ENCODE measurements at regions not wholly inside any gene's neighbourhood (a gene's known extent, or its start where the extent isn't known, plus 50 kb on each side); places are given as distances from the start of the nearest gene placed in this dataset.

GRCh38 chr3:102125197-102125993 is 276.1 kb downstream of the NFKBIZ start:
- Histone ChIP-seq H3K27me3 (ENCODE audit: control insufficient read depth in 2 of 2, insufficient read depth in 2 of 2, low read length in 2 of 2) (no peaks in the 10 kb centered on the region), H2AFZ (ENCODE audit: low read depth, low read length) (no peak overlapping the region), H3K36me3 (ENCODE audit: control insufficient read depth in 2 of 2, extremely low read depth in 1 of 2, insufficient read depth in 2 of 2, low read length in 2 of 2) (no peaks in the 10 kb centered on the region), H3K4me3 (replicated peaks in 1 of 3; ENCODE audit: insufficient read depth in 1 of 3, low read depth in 1 of 3, low read length in 3 of 3) (no peak overlapping the region), H4K20me1 (replicated peaks; ENCODE audit: control insufficient read depth, extremely low read depth, insufficient read depth, low read length) (no peaks in the 10 kb centered on the region), H3K79me2 (ENCODE audit: control insufficient read depth, insufficient read depth, low read length) (no peaks in the 10 kb centered on the region), H3K27ac (ENCODE audit: insufficient read depth, low read depth, low read length) (no peak overlapping the region), H3K4me1 (ENCODE audit: control insufficient read depth, extremely low read depth, insufficient read depth, low read length) (peaks cover 9% of the 10 kb centered on the region), H3K9me1 (replicated peaks; ENCODE audit: control insufficient read depth, extremely low read depth, insufficient read depth, low read length) (no peaks in the 10 kb centered on the region), H3K9ac (replicated peaks; ENCODE audit: extremely low read depth, insufficient read depth, low read length) (no peak overlapping the region), H3K9me3 (replicated peaks; ENCODE audit: control insufficient read depth, insufficient read depth, low read length) (no peaks in the 10 kb centered on the region), H3K4me2 (ENCODE audit: insufficient read depth, low read length) (no peak overlapping the region)
- dilution Hi-C loops (cut with MboI; ENCODE audit: extremely low pct_ligation_motif_present, low sequenced_read_pairs) = no loop called here
- TF ChIP-seq EZH2 (IDR thresholded peaks at IDR 0.05; ENCODE audit: borderline replicate concordance, low read depth, low read length, severe bottlenecking) = no peak
- no peak for TF ChIP-seq MYC (IDR thresholded peaks at IDR 0.05; ENCODE audit: low read depth, low read length)
- TF ChIP-seq FOS (IDR thresholded peaks at IDR 0.05; ENCODE audit: borderline replicate concordance, insufficient read depth, low read length) = no peak
- no peak for TF ChIP-seq POLR2AphosphoS5 (IDR thresholded peaks at IDR 0.05; ENCODE audit: insufficient read depth, low read depth, low read length)
- no peak for TF ChIP-seq JUN (IDR thresholded peaks at IDR 0.05; ENCODE audit: borderline replicate concordance, insufficient read depth, insufficient read length, low read depth)
- no peak for TF ChIP-seq CTCF (IDR thresholded peaks at IDR 0.05; ENCODE audit: extremely low read depth in 1 of 2, insufficient read depth in 1 of 2, low read depth in 1 of 2, low read length in 2 of 2)
- no peak for TF ChIP-seq GATA2 (IDR thresholded peaks at IDR 0.05; ENCODE audit: insufficient read depth, insufficient read length, low read depth, low read length)
- no peak for TF ChIP-seq POLR2A (IDR thresholded peaks at IDR 0.05; ENCODE audit: low read depth, low read length)
- TF ChIP-seq MAX (IDR thresholded peaks at IDR 0.05; ENCODE audit: insufficient read depth, insufficient read length) = no peak
- POLR2A ChIA-PET = no interaction called here
- CTCF ChIA-PET = no interaction called here
- FAIRE-seq (no peak), DNase-seq (ENCODE audit: low read depth, low spot score) (no peak)
- intact Hi-C loops (cut with micrococcal nuclease) = loop anchor here (2.0 kb wide), 1 partner anchor 17 kb away; no protein-coding TSS in a partner anchor
- BruUV-seq (replicated peaks) = no TSS peak
